HCT116 (cell line): ENCODE measurements at regions not wholly inside any gene's neighbourhood (a gene's known extent, or its start where the extent isn't known, plus 50 kb on each side); places are given as distances from the start of the nearest gene placed in this dataset.
A peak's percentile ranks its signal among the peaks of the same experiment; 100 is the strongest.

Source experiments
- CTCF ChIP-seq, 3 experiments: fragments of 200-600 bp in 1 of 3; sonication (generic) in 1 of 3; IDR thresholded peaks in 2 of 3; conservative IDR thresholded peaks in 1 of 3; 2 replicates each; pipeline ENCODE4 v1.5.1; 2012 to 2017; ENCODE audit warnings: low read depth in 2 of 3, low read length in 2 of 3, antibody characterized with exemption in 1 of 3, borderline replicate concordance in 1 of 3, control low read depth in 1 of 3, mild to moderate bottlenecking in 1 of 3, mixed read lengths in 1 of 3, mixed run types in 1 of 3, moderate library complexity in 1 of 3; ENCODE audit not compliant: insufficient read depth in 1 of 3
- EGR1 ChIP-seq: IDR thresholded peaks from 2 replicates; pipeline ENCODE4 v1.6.1; 2012; ENCODE audit warnings: low read depth
- JUND ChIP-seq: IDR thresholded peaks from 2 replicates; pipeline ENCODE4 v1.6.1; 2012
- POLR2A ChIP-seq: IDR thresholded peaks from 2 replicates; pipeline ENCODE4 v1.7.0; 2011; ENCODE audit warnings: borderline replicate concordance; ENCODE audit not compliant: insufficient read depth, insufficient read length; ENCODE audit errors: extremely low read depth
- RAD21 ChIP-seq: IDR thresholded peaks from 2 replicates; pipeline ENCODE4 v1.6.1; 2012; ENCODE audit warnings: low read depth, mild to moderate bottlenecking
- SP1 ChIP-seq: IDR thresholded peaks from 2 replicates; pipeline ENCODE4 v1.6.1; 2012; ENCODE audit warnings: low read depth
- TF ChIP-seq, protein P1 (sequence below): IDR thresholded peaks from 2 replicates; pipeline ENCODE4 v1.6.1; 2011; ENCODE audit warnings: mild to moderate bottlenecking, low read length, moderate library complexity; ENCODE audit not compliant: insufficient replicate concordance; ENCODE audit errors: extremely low read depth

GRCh38 chr1:212179394-212180076 lies 105.7 kb upstream of the PPP2R5A start:
- TF ChIP-seq POLR2A (no peak), SP1 (no peak), RAD21 (no peak), JUND (peak; percentile 33; the same call in 1 of the 2 replicates), EGR1 (no peak), CTCF (IDR thresholded peaks at IDR 0.05 in 2 of 3, conservative IDR thresholded peaks at IDR 0.05 in 1 of 3; ENCODE audit: borderline replicate concordance in 1 of 3, insufficient read depth in 1 of 3, low read depth in 2 of 3, low read length in 2 of 3) (no peak)
- TF ChIP-seq, protein P1, sequence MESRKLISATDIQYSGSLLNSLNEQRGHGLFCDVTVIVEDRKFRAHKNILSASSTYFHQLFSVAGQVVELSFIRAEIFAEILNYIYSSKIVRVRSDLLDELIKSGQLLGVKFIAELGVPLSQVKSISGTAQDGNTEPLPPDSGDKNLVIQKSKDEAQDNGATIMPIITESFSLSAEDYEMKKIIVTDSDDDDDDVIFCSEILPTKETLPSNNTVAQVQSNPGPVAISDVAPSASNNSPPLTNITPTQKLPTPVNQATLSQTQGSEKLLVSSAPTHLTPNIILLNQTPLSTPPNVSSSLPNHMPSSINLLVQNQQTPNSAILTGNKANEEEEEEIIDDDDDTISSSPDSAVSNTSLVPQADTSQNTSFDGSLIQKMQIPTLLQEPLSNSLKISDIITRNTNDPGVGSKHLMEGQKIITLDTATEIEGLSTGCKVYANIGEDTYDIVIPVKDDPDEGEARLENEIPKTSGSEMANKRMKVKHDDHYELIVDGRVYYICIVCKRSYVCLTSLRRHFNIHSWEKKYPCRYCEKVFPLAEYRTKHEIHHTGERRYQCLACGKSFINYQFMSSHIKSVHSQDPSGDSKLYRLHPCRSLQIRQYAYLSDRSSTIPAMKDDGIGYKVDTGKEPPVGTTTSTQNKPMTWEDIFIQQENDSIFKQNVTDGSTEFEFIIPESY: no peak
